H1 (cell line): ENCODE measurements at regions not wholly inside any gene's neighbourhood (a gene's known extent, or its start where the extent isn't known, plus 50 kb on each side); places are given as distances from the start of the nearest gene placed in this dataset.
A peak's percentile ranks its signal among the peaks of the same experiment; 100 is the strongest.

ENCODE experiments used
- BACH1 ChIP-seq: IDR thresholded peaks from 2 replicates; pipeline ENCODE4 v1.6.1; 2012; ENCODE audit warnings: low read length, improper control_type of control experiment
- EP300 ChIP-seq, 2 experiments: IDR thresholded peaks; 1 replicate in 1 of 2; 2 replicates in 1 of 2; pipeline ENCODE4 v1.6.1; 2011 to 2012; ENCODE audit warnings: low read depth in 2 of 2, low read length in 2 of 2, mild to moderate bottlenecking in 2 of 2, borderline replicate concordance in 1 of 2, inconsistent platforms in 1 of 2, moderate library complexity in 1 of 2
- EZH2 ChIP-seq: fragments of 200-600 bp; sonication (generic); IDR thresholded peaks from 2 replicates; pipeline ENCODE4 v1.7.1; 2012; ENCODE audit warnings: low read depth, mild to moderate bottlenecking, moderate library complexity, low read length, inconsistent platforms; ENCODE audit not compliant: severe bottlenecking
- JUN ChIP-seq: IDR thresholded peaks from 2 replicates; pipeline ENCODE4 v1.6.1; 2011; ENCODE audit warnings: low read depth, mild to moderate bottlenecking, improper control_type of control experiment, low read length
- POLR2A ChIP-seq, 2 experiments: IDR thresholded peaks; 1 replicate in 1 of 2; 2 replicates in 1 of 2; pipeline ENCODE4 v1.6.1; 2011; ENCODE audit warnings: low read depth in 2 of 2, low read length in 2 of 2, mild to moderate bottlenecking in 2 of 2; ENCODE audit errors: control extremely low read depth in 1 of 2
- POLR2AphosphoS5 ChIP-seq: IDR thresholded peaks from 2 replicates; pipeline ENCODE4 v1.6.1; 2011; ENCODE audit warnings: low read depth, low read length
- TF ChIP-seq, protein P1 (sequence below), 3 experiments: IDR thresholded peaks; 1 replicate in 2 of 3; 2 replicates in 1 of 3; pipeline versions ENCODE4 v1.5.1 to v1.6.1; 2011; ENCODE audit warnings: low read length in 3 of 3, mild to moderate bottlenecking in 3 of 3, inconsistent platforms in 2 of 3, low read depth in 1 of 3, moderate library complexity in 1 of 3; ENCODE audit not compliant: insufficient read depth in 1 of 3; ENCODE audit errors: control extremely low read depth in 1 of 3
- TF ChIP-seq, protein P2 (sequence below): IDR thresholded peaks from 2 replicates; pipeline ENCODE4 v1.6.1; 2012; ENCODE audit warnings: inconsistent platforms

DNA sequence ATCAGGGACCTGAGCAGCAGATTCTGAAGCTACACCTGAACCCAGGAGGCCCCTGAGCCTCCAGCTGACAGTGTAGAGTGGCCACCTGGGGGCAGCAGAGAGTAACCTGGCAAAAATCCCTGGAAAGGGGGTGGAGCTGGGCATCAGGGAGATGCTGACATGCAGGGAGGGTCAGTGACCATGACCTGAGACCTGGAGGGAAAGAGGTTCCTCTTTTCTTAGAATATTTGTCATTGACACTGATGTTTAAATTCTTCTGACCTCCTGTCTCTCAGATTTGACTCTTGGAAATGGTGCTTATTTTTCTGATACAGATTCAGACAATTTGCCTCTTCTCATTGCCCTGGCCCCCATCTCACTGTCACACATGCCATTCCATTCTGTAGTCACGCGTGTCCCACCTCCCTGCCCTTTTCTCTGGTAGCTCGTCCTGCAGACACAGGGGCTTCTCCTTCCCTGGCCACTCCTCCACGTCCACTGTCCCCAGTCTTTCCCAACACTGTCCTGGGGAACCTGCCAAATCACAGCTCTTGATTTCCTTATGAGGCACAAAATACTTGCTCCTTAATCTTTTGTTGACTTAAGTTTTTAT, 117.2 kb upstream of the IGLL5 start:
- TF ChIP-seq, protein P1, sequence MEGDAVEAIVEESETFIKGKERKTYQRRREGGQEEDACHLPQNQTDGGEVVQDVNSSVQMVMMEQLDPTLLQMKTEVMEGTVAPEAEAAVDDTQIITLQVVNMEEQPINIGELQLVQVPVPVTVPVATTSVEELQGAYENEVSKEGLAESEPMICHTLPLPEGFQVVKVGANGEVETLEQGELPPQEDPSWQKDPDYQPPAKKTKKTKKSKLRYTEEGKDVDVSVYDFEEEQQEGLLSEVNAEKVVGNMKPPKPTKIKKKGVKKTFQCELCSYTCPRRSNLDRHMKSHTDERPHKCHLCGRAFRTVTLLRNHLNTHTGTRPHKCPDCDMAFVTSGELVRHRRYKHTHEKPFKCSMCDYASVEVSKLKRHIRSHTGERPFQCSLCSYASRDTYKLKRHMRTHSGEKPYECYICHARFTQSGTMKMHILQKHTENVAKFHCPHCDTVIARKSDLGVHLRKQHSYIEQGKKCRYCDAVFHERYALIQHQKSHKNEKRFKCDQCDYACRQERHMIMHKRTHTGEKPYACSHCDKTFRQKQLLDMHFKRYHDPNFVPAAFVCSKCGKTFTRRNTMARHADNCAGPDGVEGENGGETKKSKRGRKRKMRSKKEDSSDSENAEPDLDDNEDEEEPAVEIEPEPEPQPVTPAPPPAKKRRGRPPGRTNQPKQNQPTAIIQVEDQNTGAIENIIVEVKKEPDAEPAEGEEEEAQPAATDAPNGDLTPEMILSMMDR (IDR thresholded peaks at IDR 0.05; ENCODE audit: control extremely low read depth in 1 of 3, insufficient read depth in 1 of 3, low read depth in 1 of 3, low read length in 3 of 3): peak; percentile 65 to 70 (median 67)
- TF ChIP-seq EP300 (IDR thresholded peaks at IDR 0.05; ENCODE audit: borderline replicate concordance in 1 of 2, low read depth in 2 of 2, low read length in 2 of 2) (no peak), EZH2 (no peak), POLR2A (IDR thresholded peaks at IDR 0.05; ENCODE audit: control extremely low read depth in 1 of 2, low read depth in 2 of 2, low read length in 2 of 2) (no peak), JUN (no peak), POLR2AphosphoS5 (no peak), BACH1 (no peak)
- TF ChIP-seq, protein P2, sequence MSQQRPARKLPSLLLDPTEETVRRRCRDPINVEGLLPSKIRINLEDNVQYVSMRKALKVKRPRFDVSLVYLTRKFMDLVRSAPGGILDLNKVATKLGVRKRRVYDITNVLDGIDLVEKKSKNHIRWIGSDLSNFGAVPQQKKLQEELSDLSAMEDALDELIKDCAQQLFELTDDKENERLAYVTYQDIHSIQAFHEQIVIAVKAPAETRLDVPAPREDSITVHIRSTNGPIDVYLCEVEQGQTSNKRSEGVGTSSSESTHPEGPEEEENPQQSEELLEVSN: no peak
